ENCODE measurements at regions not wholly inside any gene's neighbourhood (a gene's known extent, or its start where the extent isn't known, plus 50 kb on each side); places are given as distances from the start of the nearest gene placed in this dataset.

DNA sequence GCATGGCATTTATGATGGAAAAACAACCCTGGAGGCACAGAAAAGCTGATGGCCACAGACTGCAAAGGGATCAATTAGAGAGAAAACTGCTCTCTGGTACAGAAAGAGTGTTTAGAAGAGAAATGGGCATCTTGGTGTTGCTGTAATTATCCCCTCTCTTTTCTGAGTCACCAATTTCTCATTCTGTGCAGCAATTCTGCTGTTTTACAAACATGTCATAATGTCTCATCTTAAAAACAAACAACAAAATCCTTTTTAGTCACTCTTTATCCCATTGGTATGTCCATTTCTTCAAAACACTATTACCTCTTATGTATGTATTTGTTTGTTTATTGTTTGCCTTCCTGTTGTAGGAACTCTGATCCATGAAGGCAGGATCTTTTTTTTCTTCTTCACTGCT, 73.9 kb upstream of the HK2 start:
- Histone ChIP-seq H3K36me3 (ENCODE audit: control insufficient read depth, insufficient read depth, low read length) (no peaks in the 10 kb centered on the region), H3K9me3 (peaks cover 14% of the 10 kb centered on the region), H3K4me3 (ENCODE audit: low read depth, low read length) (no peak overlapping the region), H3K4me1 (peaks cover 13% of the 10 kb centered on the region), H3K27me3 (replicated peaks; ENCODE audit: control insufficient read depth, insufficient read depth, low read length) (no peaks in the 10 kb centered on the region)
- Mint-ChIP-seq H3K36me3 (ENCODE audit: insufficient read depth, unreplicated experiment) (peaks cover 5% of the 10 kb centered on the region), H3K27me3 (ENCODE audit: insufficient read depth, unreplicated experiment) (no peaks in the 10 kb centered on the region), H3K4me3 (ENCODE audit: unreplicated experiment) (no peak overlapping the region), H3K4me1 (ENCODE audit: low read depth, unreplicated experiment) (peaks cover 23% of the 10 kb centered on the region), H3K27ac (ENCODE audit: unreplicated experiment) (no peak overlapping the region), H3K9me3 (ENCODE audit: unreplicated experiment) (peaks cover 29% of the 10 kb centered on the region)
- TF ChIP-seq, protein P1, sequence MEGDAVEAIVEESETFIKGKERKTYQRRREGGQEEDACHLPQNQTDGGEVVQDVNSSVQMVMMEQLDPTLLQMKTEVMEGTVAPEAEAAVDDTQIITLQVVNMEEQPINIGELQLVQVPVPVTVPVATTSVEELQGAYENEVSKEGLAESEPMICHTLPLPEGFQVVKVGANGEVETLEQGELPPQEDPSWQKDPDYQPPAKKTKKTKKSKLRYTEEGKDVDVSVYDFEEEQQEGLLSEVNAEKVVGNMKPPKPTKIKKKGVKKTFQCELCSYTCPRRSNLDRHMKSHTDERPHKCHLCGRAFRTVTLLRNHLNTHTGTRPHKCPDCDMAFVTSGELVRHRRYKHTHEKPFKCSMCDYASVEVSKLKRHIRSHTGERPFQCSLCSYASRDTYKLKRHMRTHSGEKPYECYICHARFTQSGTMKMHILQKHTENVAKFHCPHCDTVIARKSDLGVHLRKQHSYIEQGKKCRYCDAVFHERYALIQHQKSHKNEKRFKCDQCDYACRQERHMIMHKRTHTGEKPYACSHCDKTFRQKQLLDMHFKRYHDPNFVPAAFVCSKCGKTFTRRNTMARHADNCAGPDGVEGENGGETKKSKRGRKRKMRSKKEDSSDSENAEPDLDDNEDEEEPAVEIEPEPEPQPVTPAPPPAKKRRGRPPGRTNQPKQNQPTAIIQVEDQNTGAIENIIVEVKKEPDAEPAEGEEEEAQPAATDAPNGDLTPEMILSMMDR (IDR thresholded peaks at IDR 0.05; ENCODE audit: insufficient read depth in 1 of 2, low read depth in 1 of 2, low read length in 1 of 2, severe bottlenecking in 1 of 2, unreplicated experiment in 1 of 2), result no peak
- DNase-seq, result no peak
- BruUV-seq (replicated peaks), result no TSS peak
- ChIA-PET CTCF (no interaction called here), POLR2A (no interaction called here)
- intact Hi-C loops (cut with micrococcal nuclease; ENCODE audit: unreplicated experiment), result no loop called here

DNA sequence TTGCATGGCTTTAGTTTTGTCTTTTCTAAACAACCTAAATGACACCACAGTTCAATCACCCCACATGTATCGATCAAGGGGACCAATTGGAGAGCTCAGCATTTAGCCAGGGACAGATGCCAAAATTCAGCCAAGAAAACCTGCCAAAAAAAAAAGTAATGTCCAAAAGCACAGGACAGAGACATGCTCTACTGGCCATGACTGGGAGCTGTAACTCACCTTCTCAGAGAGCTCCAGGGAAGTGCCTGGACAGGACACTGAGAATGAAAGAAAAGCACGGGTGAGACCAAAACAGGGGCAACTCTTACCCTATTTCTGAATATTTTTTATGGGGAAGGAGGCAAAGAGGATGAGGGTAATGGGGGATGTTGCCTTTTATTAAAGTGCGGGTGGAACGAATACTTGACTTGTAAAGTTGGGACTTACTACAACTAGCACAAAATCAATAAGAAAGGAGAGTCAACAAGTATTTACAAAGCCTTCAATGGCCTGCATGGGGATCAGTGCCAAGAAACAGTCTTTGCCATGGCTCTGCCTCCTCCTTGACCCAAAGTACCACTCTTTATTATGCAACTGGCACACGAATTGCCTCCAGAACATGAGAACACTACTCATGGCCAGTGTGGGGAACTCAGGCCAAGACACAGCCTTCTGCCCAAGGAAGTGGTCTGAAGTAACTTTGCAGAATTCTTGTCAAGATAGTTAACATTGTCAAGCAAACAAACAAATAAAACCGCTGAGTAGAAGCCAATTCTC, 72.9 kb upstream of the HK2 start:
- no peak for DNase-seq
- Mint-ChIP-seq H3K9me3 (ENCODE audit: unreplicated experiment) (peaks cover 25% of the 10 kb centered on the region), H3K4me1 (ENCODE audit: low read depth, unreplicated experiment) (peaks cover 27% of the 10 kb centered on the region), H3K27me3 (ENCODE audit: insufficient read depth, unreplicated experiment) (no peaks in the 10 kb centered on the region), H3K4me3 (ENCODE audit: unreplicated experiment) (no peak overlapping the region), H3K36me3 (ENCODE audit: insufficient read depth, unreplicated experiment) (peaks cover 5% of the 10 kb centered on the region), H3K27ac (ENCODE audit: unreplicated experiment) (no peak overlapping the region)
- Histone ChIP-seq H3K4me3 (ENCODE audit: low read depth, low read length) (no peak overlapping the region), H3K9me3 (peaks cover 10% of the 10 kb centered on the region), H3K27me3 (replicated peaks; ENCODE audit: control insufficient read depth, insufficient read depth, low read length) (no peaks in the 10 kb centered on the region), H3K36me3 (ENCODE audit: control insufficient read depth, insufficient read depth, low read length) (no peaks in the 10 kb centered on the region), H3K4me1 (peaks cover 20% of the 10 kb centered on the region)
- POLR2A ChIA-PET, result no interaction called here
- TF ChIP-seq, protein P1 (IDR thresholded peaks at IDR 0.05; ENCODE audit: insufficient read depth in 1 of 2, low read depth in 1 of 2, low read length in 1 of 2, severe bottlenecking in 1 of 2, unreplicated experiment in 1 of 2), result no peak
- CTCF ChIA-PET, result no interaction called here
- intact Hi-C loops (cut with micrococcal nuclease; ENCODE audit: unreplicated experiment), result no loop called here
- BruUV-seq (replicated peaks), result no TSS peak

GRCh38 chr2:74762789-74763188, 71.1 kb upstream of the HK2 start:
- Mint-ChIP-seq H3K9me3 (ENCODE audit: unreplicated experiment) (peaks cover 16% of the 10 kb centered on the region), H3K36me3 (ENCODE audit: insufficient read depth, unreplicated experiment) (peaks cover 6% of the 10 kb centered on the region), H3K4me3 (ENCODE audit: unreplicated experiment) (no peak overlapping the region), H3K27me3 (ENCODE audit: insufficient read depth, unreplicated experiment) (no peaks in the 10 kb centered on the region), H3K4me1 (ENCODE audit: low read depth, unreplicated experiment) (peaks cover 33% of the 10 kb centered on the region), H3K27ac (ENCODE audit: unreplicated experiment) (no peak overlapping the region)
- BruUV-seq (replicated peaks), result no TSS peak
- no peaks in the 10 kb centered on the region for H3K36me3 ChIP-seq (ENCODE audit: control insufficient read depth, insufficient read depth, low read length)
- H3K4me1 ChIP-seq, result peaks cover 27% of the 10 kb centered on the region
- CTCF ChIA-PET, result no interaction called here
- intact Hi-C loops (cut with micrococcal nuclease; ENCODE audit: unreplicated experiment), result loop anchor here (1.0 kb wide), 2 partner anchors 47 to 114 kb away; no protein-coding TSS in a partner anchor
- TF ChIP-seq, protein P1 (IDR thresholded peaks at IDR 0.05; ENCODE audit: insufficient read depth in 1 of 2, low read depth in 1 of 2, low read length in 1 of 2, severe bottlenecking in 1 of 2, unreplicated experiment in 1 of 2), result peak; percentile 40 to 48
- DNase-seq, result peak in 1 of 2 experiments; percentile 41
- no peak overlapping the region for H3K4me3 ChIP-seq (ENCODE audit: low read depth, low read length)
- POLR2A ChIA-PET, result no interaction called here
- H3K9me3 ChIP-seq, result no peaks in the 10 kb centered on the region
- no peaks in the 10 kb centered on the region for H3K27me3 ChIP-seq (replicated peaks; ENCODE audit: control insufficient read depth, insufficient read depth, low read length)
